HG03108 (cell line): ENCODE measurements at regions not wholly inside any gene's neighbourhood (a gene's known extent, or its start where the extent isn't known, plus 50 kb on each side); places are given as distances from the start of the nearest gene placed in this dataset.
"Not testable (repeated sequence)": the region's sequence is repeated elsewhere in the genome, so short reads cannot be mapped to it uniquely, and the experiment has no call there.

Source experiments
- ATAC-seq: cut with Tn5 transposase; IDR thresholded peaks from one replicate; pipeline ENCODE4 v1.9.1; 2021; ENCODE audit warnings: moderate library complexity; ENCODE audit not compliant: unreplicated experiment

DNA sequence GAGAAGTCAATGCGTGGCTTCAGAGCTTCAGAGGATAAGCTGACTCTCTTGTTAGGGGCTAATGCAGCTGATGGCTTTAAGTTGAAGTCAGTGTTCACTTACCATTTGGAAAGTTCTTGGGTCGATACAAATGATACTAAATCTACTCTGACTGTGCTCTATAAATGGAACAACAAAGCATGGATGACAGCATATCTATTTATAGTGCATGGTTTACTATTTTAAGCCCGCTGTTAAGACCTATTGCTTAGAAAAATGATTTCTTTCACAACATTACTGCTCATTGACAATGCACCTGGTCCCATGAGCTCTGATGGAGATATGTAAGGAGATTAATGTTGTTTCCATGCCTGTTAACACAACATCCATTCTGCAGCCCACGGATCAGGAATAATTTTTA, 435.7 kb downstream of the MAT2B start:
- no peak for ATAC-seq

DNA sequence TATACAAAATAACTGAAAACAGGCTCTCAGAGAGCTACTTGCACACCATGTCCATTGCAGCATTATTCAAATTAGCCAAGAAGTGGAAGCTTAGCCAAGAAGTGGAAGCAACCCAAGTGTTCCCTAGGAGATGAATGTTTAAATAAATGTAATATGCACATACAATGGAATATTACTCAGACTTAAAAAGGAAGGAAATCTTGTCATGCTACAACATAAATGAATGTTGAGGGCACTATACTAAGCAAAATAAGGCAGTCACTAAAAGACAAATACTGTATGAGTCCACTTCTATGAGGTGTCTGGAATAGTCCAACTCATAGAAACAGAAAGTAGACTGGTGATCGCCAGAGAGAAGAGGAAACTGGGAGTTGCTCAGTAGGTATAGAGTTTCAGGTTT, 438.1 kb downstream of the MAT2B start:
- ATAC-seq, result no peak

DNA sequence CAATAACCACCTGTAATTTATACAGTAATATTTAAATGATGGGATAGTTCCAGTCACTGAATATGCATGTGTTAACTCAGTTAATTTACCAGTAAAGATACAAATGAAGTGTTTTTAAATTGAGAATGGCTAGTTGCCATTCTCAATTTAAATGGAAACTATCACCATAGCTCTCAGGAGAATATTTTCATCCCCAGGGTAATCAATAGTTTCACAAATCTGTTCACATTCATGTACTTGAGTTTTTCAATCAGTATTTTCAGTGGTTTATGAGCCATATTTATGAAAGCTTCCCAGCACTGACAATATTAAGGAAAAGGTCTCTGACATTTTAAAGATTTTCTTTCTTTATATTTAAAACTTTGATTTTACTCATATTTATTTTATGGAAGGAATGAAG, 439.3 kb downstream of the MAT2B start:
- no peak for ATAC-seq

DNA sequence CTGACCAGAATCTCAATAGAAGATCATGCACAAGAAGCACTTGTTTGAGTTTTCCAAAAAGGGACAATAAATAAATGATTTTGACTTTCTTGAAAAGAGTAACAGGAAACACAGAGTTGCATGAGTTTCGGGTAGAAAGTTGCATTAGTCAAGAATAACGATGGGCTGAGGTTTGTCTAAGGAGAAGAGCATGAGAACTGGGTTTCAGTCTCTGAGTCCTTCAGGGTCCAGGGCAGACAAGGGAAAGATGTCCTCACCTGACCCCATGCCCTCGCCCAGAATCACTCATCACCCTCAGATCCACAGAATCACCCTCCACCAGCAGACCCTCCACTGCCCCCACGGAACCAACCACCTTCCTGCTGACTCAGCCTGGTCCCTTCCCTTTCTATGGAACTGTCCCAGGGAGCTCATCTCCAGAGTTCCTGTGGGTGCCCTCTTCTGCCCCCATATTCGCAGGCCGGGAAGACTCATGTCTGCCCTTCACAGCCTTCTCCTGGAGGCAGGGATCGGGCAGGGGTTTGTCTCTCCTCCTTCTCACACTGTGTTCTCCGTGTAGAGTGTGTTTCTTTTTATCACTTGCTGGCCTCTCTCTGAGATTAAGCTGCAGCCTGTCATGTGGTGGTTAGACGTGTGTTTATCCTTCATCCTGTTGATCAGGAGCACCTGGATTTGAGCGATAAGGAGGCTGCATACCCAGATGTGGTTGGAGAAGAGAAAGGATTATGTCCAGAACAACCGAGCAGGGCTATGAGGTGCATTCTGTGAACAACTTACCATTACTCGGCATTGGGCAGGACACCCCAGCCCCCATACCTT, 442.6 kb downstream of the MAT2B start:
- no peak for ATAC-seq

DNA sequence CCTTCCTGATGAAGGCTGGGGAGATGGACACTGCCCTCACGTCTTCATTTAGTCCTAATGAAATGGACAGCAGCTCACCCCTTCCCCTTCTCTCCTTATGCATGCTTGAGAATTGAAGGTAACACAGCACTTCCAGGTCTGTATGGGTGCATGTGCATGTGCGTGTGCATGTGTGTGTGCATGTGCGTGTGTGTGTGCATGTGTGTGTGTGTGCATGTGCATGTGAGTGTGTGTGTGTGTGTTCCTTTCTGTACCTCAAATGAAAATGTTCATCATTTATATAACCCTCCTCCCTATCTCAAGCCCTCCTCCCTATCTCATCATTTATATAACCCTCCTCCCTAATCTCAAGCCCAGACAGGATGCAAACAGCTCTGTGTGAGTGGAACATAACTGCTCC, 444.8 kb downstream of the MAT2B start:
- ATAC-seq, result no peak

DNA sequence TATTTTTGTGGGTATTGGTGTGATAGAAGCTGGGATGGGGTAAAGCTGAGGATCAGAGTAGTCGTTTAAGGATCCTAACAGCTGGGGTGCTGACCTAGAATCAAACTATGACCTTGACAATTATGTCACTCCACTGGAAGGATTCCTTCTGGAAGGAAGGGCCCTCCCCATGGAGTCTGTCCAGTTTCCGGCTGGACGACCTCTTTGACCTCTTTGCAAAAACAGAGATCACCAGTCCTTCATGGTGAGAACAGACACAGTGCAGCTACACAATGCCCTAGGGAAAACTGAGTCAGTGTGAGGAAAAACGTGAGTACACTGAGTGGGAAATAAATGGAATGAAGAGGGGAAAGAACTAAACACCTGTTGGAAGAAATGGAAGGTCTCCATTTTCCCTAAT, 445.6 kb downstream of the MAT2B start:
- ATAC-seq, result no peak

DNA sequence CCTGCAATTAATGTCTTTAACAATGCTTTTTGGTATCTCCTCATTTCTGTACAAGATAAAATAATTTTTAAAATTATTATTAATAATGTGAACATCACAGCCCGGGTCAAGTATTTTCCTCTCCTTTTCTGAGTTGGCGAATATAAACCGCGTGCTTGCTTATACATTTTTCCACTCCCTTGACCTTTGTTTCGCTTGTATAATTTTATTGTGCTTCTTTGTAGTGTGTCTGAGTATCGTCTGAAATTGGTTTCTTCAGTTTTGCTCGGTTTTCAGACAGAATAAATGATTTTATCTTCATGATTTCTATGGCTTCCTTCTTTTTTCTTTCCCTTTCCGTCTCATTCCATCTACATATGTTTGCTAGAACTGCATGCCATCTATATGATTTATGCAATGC, 448.5 kb downstream of the MAT2B start:
- no peak for ATAC-seq

DNA sequence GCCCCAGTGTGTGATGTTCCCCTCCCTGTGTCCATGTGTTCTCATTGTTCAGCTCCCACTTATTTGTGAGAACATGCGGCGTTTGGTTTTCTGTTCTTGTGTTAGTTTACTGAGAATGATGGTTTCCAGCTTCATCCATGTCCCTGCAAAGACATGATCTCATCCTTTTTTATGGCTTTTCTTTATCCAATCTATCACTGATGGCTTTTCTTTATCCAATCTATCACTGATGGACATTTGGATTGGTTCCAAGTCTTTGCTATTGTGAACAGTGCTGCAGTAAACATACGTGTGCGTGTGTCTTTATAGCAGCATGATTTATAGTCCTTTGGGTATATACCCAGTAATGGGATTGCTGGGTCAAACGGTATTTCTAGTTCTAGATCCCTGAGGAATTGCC, 455.8 kb downstream of the MAT2B start:
- ATAC-seq, result not testable (repeated sequence)

DNA sequence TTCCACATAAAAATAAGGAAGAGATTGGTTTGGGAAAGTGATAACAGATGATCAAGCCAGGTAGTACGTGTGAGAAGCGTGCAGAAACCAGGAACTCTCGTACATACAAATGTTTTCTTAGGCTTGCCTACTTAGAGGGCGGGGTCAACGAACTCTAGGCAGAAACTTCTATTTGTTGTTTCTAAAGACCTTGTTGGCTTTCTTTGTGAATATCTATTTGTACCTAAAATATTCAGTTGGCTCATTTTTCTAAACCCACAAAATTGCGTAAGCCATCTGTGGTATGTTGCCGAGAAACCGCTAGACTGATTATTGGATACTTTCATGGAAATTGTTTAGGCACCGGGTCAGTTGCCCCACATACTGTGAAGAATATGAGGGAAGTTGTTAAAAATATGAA, 458.5 kb downstream of the MAT2B start:
- no peak for ATAC-seq

DNA sequence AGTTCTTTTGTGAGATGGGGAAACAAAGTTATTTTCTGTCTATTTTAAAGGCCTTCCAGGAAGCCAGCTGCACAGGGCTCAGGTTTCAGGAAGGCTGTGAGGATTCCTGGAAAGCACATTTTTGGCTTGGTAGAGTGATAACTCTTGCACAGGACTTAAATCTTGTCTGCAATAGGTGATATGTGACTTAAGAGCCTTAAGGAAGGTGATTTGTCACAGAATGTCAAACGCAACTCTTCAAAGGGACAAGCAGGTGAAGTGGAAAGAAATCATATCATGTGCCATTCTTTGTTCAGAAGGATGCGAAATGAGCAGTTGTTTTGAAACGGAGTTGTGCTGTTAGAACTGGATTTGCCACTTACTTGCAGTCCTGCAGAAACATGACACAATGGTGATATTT, 459.3 kb downstream of the MAT2B start:
- ATAC-seq, result no peak

DNA sequence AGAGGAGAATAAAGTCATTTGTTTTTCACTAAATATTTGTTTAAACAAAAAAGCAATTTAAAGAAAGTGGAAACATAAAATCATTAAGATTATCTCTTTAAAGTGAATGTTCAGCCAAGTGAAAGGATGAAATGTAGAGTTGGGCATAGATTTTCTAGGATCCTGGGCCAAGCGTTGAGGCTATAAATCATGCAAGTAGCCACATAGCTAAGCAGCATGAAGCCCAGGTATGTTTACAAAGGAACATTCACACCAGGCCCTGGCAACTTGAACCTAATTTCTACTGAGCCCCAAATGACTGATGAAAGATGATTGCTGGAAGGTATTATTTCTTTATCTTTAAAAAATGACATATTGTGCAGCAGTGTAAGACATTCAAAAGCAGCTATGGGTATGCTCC, 461.8 kb downstream of the MAT2B start:
- ATAC-seq, result no peak

DNA sequence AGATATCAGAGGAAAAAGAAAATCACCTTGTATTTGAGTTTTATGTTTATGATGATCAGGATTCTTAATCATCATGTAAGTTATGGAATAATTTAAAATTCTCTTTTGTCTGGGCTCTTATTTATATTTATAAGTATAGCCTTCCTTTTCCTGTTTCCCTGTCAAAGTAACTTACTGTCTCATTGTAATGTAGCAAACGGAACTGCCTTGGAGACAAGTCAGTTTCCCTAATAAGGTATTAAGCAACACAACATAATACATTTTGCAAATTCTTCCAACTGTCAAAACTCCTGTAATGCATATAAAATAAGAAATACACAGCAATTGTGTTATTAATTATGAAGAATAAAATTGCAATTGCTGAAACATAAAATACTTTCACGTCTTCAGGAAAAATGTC, 463.2 kb downstream of the MAT2B start:
- ATAC-seq, result no peak

DNA sequence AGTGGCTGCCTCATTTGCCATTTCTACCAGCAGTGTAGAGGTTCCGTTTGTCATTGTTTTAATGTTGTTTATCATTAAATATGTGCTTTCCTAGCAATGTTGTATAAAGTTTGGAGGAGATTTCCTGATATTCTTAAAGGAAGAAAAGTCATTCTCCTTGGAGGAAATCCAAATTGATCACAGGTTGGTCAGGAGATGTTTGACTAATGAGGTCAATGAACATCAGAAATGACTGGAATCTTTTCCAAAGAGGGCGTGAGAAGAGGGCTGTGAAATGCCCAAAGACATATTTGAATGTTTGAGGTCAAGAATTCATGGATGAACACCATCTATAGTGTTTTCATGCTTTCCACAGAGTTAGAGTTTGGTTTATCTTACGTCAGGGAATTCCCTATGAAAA, 471.3 kb downstream of the MAT2B start:
- no peak for ATAC-seq

DNA sequence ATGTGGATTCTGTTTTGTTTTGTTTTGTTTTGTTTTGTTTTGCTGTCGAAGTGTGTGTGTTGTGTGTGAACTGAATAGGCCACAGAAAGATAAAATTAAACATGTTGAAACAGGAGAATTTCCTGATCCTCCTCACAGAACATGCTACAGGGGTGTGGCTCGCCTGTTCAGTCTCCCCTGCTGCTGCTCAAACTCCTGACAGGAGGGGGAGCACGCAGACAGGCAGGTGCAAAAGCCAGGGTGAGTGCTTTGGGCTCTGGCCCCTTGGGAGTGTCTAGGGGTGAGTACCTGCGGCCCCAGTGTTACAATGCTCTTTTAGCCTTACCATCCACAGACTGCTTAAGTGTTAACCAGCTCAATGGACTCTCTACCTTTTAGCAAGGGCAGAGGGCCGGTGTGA, 473.5 kb downstream of the MAT2B start:
- ATAC-seq, result peak; percentile 54

DNA sequence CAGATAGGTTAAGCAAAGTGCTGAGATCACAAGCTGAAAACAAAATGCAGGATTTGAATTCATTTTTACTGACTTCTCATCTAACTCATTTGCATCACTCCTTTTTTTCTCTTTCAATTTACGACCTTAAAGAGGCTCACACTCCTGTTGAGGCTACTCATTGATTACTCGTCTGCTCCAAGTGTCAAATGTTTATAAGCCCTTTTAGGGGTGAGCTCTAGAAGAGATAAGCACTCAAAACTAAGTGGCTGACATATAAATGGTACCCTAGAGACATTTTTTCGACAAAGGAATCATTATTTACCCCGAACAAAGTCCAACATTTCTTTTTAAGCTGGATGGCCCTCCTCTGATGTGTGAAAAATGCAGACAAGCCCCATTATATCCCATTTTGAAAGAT, 483.1 kb downstream of the MAT2B start:
- ATAC-seq, result no peak

DNA sequence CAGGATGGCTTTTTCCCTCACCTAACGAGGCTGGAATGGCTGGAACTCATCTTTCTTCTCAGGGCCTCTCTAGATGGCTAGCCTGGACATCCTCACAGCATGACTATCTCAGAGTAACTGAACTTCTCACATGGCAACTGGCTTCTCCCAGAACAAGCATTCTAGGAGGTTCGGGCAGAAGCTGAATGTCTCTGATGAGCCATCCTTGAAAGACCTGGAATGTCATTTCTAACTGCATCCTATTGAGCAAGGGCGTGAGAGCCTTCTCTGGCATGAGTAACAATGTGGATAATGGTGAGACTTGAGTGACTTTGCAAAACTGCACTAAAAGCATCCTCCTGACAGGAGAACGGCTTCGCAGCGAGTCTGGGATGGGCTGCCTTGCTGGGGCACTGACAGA, 487.7 kb downstream of the MAT2B start:
- ATAC-seq, result no peak

DNA sequence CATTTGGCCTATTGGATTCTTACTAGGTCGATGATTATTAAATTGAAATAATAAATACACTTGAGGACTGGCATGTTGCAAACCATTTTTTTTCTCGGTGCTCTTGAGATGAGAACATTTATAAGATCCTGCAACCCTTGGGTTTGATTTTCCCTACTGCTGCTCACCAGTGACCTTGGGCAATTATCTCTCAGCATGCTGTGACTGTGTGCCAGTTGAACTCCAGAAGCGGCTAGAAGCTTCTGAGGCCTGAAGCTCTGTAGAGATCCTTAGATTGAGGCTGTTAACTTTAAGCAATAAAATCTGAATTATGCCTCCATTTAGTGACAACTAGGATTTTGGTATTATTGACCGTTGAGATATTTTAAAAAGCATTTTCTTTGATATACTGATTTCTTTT, 489.8 kb downstream of the MAT2B start:
- no peak for ATAC-seq

DNA sequence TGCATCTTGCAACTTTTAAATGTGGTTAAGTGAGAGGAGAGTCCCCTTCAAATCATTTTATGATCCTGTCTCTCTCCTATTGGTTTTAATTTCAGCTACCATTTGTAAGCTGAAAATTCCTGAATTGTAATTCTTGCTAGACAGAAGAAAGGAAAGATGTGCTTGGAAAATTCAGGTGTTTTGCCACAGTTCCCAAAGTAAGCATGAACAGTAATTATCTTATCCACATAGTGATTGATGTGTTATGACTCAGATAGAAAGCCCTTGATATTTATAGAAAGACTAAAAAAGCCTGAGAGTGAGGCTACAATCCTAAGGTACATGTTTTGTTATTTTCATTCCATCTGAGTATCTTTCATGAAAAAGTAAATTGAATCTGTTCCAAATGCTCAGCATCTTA, 492.5 kb downstream of the MAT2B start:
- ATAC-seq, result no peak

DNA sequence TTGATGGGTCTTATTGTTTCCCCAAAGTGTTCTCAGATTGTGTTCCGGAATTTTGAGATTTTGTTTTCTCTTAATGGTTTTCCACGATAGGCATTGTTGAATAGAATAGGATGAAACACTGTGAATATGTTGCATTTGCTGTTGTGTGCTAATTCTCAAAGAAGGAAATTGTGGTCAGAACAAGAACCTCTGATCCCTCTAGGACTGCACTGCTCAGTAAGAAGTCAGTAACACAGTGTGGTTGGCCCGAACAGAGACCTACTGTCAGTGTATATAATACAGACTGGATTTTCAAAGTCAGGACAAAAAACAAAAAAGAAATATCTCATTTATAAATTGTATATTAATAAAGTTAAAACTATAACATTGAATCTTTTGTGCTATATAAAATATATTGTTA, 494.8 kb downstream of the MAT2B start:
- no peak for ATAC-seq

DNA sequence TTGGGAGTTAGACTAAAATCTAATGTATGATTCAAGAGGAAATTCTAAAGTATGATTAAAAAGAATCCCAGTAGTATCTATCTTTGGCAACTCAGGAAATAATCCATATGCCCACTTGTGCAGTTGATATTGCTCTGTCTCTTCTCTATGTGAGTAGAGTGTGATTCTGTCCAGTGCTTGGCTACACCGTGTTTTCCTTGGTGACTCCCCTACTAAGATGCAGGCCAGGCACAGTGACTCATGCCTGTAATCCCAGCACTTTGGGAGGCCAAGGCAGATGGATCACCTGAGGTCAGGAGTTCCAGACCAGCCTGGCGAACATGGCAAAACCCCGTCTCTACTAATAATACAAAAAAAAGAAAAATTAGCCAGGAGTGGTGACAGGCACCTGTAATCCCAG, 495.4 kb downstream of the MAT2B start:
- no peak for ATAC-seq

DNA sequence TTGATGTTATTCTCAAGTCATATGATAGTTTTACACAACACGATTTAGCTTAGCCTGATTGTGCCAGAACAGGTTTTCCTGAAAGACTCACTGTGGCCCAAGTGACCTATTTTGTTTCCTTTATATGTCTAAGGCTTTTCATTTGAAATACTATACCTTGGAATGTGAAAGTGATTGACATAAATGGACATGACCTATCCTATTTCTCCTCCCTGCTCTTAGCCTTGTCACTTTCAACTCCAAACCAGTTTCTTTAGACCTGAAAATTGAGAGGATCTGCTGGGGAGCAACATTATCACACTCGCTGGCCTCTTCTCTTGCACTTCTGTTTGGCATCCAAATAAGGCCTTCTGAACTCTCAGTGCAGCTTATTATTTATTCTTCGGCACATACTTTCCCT, 496.8 kb downstream of the MAT2B start:
- ATAC-seq, result no peak

DNA sequence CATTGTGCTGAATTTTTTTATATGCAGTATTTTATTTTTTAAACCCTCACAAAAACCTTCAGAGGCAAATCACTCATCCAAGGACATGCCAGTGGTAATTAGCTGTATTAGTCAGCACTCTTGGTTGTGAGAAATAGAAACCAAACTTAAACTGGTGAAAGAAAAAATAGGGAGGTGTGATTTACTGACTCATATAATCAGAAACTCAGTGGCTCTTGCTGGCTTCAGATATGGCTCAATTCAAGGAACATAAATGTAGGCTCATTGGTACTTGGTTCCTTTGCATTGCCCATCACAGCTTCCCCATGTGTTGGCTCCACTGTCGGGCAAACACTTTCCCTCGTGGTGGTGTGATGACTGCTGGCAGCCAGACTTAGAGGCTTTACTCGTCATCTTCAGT, 497.2 kb downstream of the MAT2B start:
- no peak for ATAC-seq

DNA sequence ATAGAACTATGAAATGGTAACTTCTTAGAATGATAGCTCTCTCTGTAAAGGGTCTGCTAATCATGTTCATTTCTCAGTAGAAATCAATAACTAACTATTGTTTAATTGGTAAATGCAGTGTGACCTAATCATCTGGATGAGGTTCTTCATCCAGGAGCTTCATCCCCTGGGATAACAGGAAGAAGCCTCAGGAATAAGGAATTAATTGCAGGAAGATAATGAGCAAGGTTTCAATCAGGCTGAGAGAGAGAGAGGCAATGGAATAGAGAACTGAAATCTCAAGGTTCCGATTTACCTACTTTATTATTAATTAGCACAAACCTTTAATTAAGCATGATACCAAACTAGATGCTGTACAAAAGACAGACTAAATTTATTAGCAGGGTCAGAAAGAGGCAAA, 499.7 kb downstream of the MAT2B start:
- no peak for ATAC-seq
